A549 (cell line): ENCODE measurements at regions not wholly inside any gene's neighbourhood (a gene's known extent, or its start where the extent isn't known, plus 50 kb on each side); places are given as distances from the start of the nearest gene placed in this dataset.

Experiments used
- ATAC-seq, 2 experiments: fragments of 200-7000 bp in 1 of 2; fragments of >200 bp in 1 of 2; cut with Nextera tagmentation in 1 of 2; cut with Tn5 transposase in 1 of 2; 3 replicates each; pipeline versions ENCODE4 v1.8.0 to v1.9.1; 2018 to 2020; ENCODE audit warnings: mild to moderate bottlenecking in 1 of 2, moderate library complexity in 1 of 2
- CTCF ChIA-PET: fragments of 300-600 bp; sonication (Branson Sonifier 250); formaldehyde crosslinking; extraction: SDS; loops from one replicate; lab custom pipeline; 2021; ENCODE audit warnings: antibody characterized with exemption, inconsistent platforms; lab: Yijun Ruan, JAX
- POLR2A ChIA-PET: fragments of 350-600 bp; formaldehyde crosslinking; extraction: SDS; loops from one replicate; lab custom pipeline; 2021; ENCODE audit warnings: antibody characterized with exemption, inconsistent platforms; lab: Yijun Ruan, JAX
- DNase-seq, 2 experiments: peaks; one replicate each; pipeline versions ENCODE4 v3.0.0 to v3.0.0-alpha.2; 2011 to 2016; ENCODE audit warnings: low read depth in 1 of 2, low spot score in 1 of 2
- FAIRE-seq: peaks from 2 replicates; lab custom pipeline; 2011; peaks lifted over from hg19 to GRCh38; lab: Jason Lieb, UNC
- H3K27ac ChIP-seq, 2 experiments: fragments of >200 bp; sonication (Bioruptor Twin); formaldehyde crosslinking; 3 replicates each; pipeline ENCODE4 v1.5.1; 2016 to 2017
- H3K4me1 ChIP-seq: fragments of >200 bp; sonication (Bioruptor Twin); formaldehyde crosslinking; 3 replicates; pipeline ENCODE4 v1.6.1; 2016
- H3K4me2 ChIP-seq: fragments of >200 bp; sonication (Bioruptor Twin); formaldehyde crosslinking; 3 replicates; pipeline ENCODE4 v1.6.1; 2016
- H3K4me3 ChIP-seq: fragments of >200 bp; sonication (Bioruptor Twin); formaldehyde crosslinking; 3 replicates; pipeline ENCODE4 v1.5.1; 2016
- H3K9me3 ChIP-seq: fragments of >200 bp; sonication (Bioruptor Twin); formaldehyde crosslinking; 3 replicates; pipeline ENCODE4 v1.6.1; 2016
- CBX2 ChIP-seq: fragments of 200-600 bp; sonication (generic); IDR thresholded peaks from 2 replicates; pipeline ENCODE4 v1.6.1; 2016; ENCODE audit warnings: low read depth, mild to moderate bottlenecking, borderline replicate concordance
- CBX8 ChIP-seq: fragments of 200-600 bp; sonication (generic); IDR thresholded peaks from 2 replicates; pipeline ENCODE4 v1.6.1; 2016
- CHD2 ChIP-seq: fragments of 150-350 bp; IDR thresholded peaks from 2 replicates; pipeline ENCODE4 v1.6.1; 2014; ENCODE audit warnings: low read length; ENCODE audit not compliant: partially characterized antibody
- EHF ChIP-seq: fragments of 250-450 bp; sonication (Bioruptor Pico); IDR thresholded peaks from 2 replicates; pipeline ENCODE4 v1.5.0; 2020; ENCODE audit warnings: mild to moderate bottlenecking
- FOSL2 ChIP-seq, 2 experiments: fragments of 450-650 bp in 1 of 2; fragments of >200 bp in 1 of 2; sonication (Bioruptor Twin) in 1 of 2; formaldehyde crosslinking; IDR thresholded peaks; 2 replicates each; pipeline versions ENCODE4 v1.5.0 to v1.6.1; 2016 to 2020; ENCODE audit warnings: mild to moderate bottlenecking in 1 of 2, moderate library complexity in 1 of 2
- GATA3 ChIP-seq: IDR thresholded peaks from 2 replicates; pipeline ENCODE4 v1.6.1; 2012; ENCODE audit warnings: borderline replicate concordance
- HDAC2 ChIP-seq: fragments of 200-600 bp; sonication (generic); IDR thresholded peaks from 2 replicates; pipeline ENCODE4 v1.6.1; 2016
- HEYL ChIP-seq: fragments of 250-450 bp; sonication (Bioruptor Pico); IDR thresholded peaks from 2 replicates; pipeline ENCODE4 v1.8.0; 2021; ENCODE audit warnings: mild to moderate bottlenecking, moderate library complexity
- HOXB13 ChIP-seq: fragments of 250-450 bp; sonication (Bioruptor Pico); IDR thresholded peaks from 2 replicates; pipeline ENCODE4 v1.5.0; 2020; ENCODE audit warnings: low read depth, mild to moderate bottlenecking, moderate library complexity
- HOXB5 ChIP-seq: fragments of 250-450 bp; sonication (Bioruptor Pico); IDR thresholded peaks from 2 replicates; pipeline ENCODE4 v1.5.0; 2020; ENCODE audit warnings: mild to moderate bottlenecking, moderate library complexity
- JUNB ChIP-seq: fragments of >200 bp; sonication (Bioruptor Twin); formaldehyde crosslinking; IDR thresholded peaks from 2 replicates; pipeline ENCODE4 v1.6.1; 2016
- KDM5A ChIP-seq: fragments of 200-600 bp; sonication (generic); IDR thresholded peaks from 2 replicates; pipeline ENCODE4 v1.6.1; 2016; ENCODE audit warnings: antibody characterized with exemption, mild to moderate bottlenecking
- MAFK ChIP-seq: fragments of 450-650 bp; IDR thresholded peaks from 2 replicates; pipeline ENCODE4 v1.6.1; 2014; ENCODE audit not compliant: partially characterized antibody
- MAZ ChIP-seq: fragments of 150-350 bp; IDR thresholded peaks from 2 replicates; pipeline ENCODE4 v1.6.1; 2014; ENCODE audit warnings: antibody characterized with exemption, low read depth, low read length, borderline replicate concordance
- MYC ChIP-seq: IDR thresholded peaks from 2 replicates; pipeline ENCODE4 v1.6.1; 2012; ENCODE audit warnings: mild to moderate bottlenecking, inconsistent platforms, low read length, improper control_type of control experiment, borderline replicate concordance
- NFE2L2 ChIP-seq: fragments of 150-350 bp; conservative IDR thresholded peaks from 2 replicates; pipeline ENCODE4 v1.6.1; 2014; ENCODE audit warnings: low read length
- PHF8 ChIP-seq: fragments of 200-600 bp; sonication (generic); IDR thresholded peaks from 2 replicates; pipeline ENCODE4 v1.6.1; 2016; ENCODE audit warnings: low read depth, mild to moderate bottlenecking, antibody characterized with exemption, moderate library complexity, borderline replicate concordance
- POLR2AphosphoS2 ChIP-seq: conservative IDR thresholded peaks from 2 replicates; pipeline ENCODE4 v1.6.1; 2012; ENCODE audit warnings: low read length, improper control_type of control experiment, inconsistent platforms
- RARB ChIP-seq: fragments of 250-450 bp; sonication (Bioruptor Pico); IDR thresholded peaks from 2 replicates; pipeline ENCODE4 v1.8.0; 2021; ENCODE audit warnings: mild to moderate bottlenecking, moderate library complexity
- RCOR1 ChIP-seq: fragments of 150-350 bp; IDR thresholded peaks from 2 replicates; pipeline ENCODE4 v1.6.1; 2014; ENCODE audit warnings: antibody characterized with exemption, low read length, low read depth
- RNF2 ChIP-seq: fragments of 200-600 bp; sonication (generic); IDR thresholded peaks from 2 replicates; pipeline ENCODE4 v1.6.1; 2016; ENCODE audit warnings: low read depth, mild to moderate bottlenecking, antibody characterized with exemption, moderate library complexity, borderline replicate concordance
- TP53 ChIP-seq: fragments of 250-450 bp; sonication (Bioruptor Pico); IDR thresholded peaks from 2 replicates; pipeline ENCODE4 v1.5.0; 2021; ENCODE audit warnings: mild to moderate bottlenecking, moderate library complexity
- ZNF302 ChIP-seq: fragments of 250-450 bp; sonication (Bioruptor Pico); IDR thresholded peaks from 2 replicates; pipeline ENCODE4 v1.9.0; 2021; ENCODE audit warnings: inconsistent platforms, mild to moderate bottlenecking, moderate library complexity
- ZSCAN20 ChIP-seq: fragments of 250-450 bp; sonication (Bioruptor Pico); IDR thresholded peaks from 2 replicates; pipeline ENCODE4 v1.8.0; 2022; ENCODE audit warnings: mild to moderate bottlenecking, moderate library complexity
- WGBS: methylation state at CpG from one replicate; pipeline ENCODE4 v1.1.6; 2017; ENCODE audit errors: missing lambda C conversion rate; 5-methylcytosine and 5-hydroxymethylcytosine counted together
- TF ChIP-seq, protein P1 (sequence below): fragments of >200 bp; sonication (Bioruptor Twin); formaldehyde crosslinking; IDR thresholded peaks from 3 replicates; pipeline ENCODE4 v1.5.1; 2016
- TF ChIP-seq, protein P2 (sequence below): fragments of 250-450 bp; sonication (Bioruptor Pico); IDR thresholded peaks from 2 replicates; pipeline ENCODE4 v1.5.0; 2021; ENCODE audit warnings: mild to moderate bottlenecking, moderate library complexity, borderline replicate concordance
- TF ChIP-seq, protein P3 (sequence below): IDR thresholded peaks from 2 replicates; pipeline ENCODE4 v1.6.1; 2012

DNA sequence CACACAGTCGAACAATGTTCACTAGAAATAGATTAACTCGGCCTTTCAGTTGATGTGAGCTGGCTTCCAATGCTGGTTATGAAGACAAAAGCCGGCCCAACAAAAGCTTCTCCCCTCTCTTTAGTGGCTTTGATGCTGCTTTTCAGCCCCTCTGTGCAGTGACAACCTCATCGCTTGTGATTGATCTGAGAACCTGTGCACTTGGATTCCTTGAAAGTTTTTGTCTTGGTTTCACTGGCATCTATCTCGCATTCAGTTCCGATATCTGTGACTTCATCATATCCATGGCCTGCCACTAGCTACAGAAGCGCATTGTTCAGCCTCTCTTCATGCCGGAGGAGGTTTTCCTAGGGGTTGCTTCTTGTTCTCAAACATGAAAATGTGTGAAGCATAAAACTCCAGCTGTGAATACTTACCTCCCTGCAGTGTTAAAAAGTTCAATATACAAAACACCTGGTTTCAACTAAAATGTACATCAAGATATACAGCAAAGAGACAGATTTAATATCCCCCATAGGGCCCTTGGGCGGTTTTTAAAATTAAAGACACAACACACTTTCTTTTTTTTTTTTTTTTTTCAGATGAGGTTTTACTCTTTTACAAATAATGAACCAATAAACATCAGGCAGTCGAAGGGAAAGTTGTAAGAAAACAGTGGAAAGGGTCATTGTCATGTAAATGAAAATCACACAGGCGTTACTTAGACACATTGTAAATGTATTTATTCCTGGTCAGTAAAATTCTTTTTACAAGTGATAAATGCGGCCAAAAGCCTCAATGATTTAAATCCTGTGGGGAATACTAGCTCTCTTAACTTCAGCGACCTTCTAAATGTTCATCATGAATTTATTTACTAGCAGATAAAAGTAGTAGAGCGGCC, 1252.8 kb downstream of the EFNB2 start:
- no peak overlapping the region for H3K4me3 ChIP-seq
- ChIA-PET CTCF (no interaction called here), POLR2A (no interaction called here)
- no peak for TF ChIP-seq HDAC2
- no peak for TF ChIP-seq GATA3
- no peak for TF ChIP-seq HOXB5 (CRISPR knock-in tag)
- no peak for TF ChIP-seq TP53 (CRISPR knock-in tag)
- no peak for TF ChIP-seq RARB
- no peak for TF ChIP-seq MYC
- TF ChIP-seq NFE2L2, result no peak
- TF ChIP-seq FOSL2 (IDR thresholded peaks at IDR 0.05), result no peak
- TF ChIP-seq FOSL2 (CRISPR knock-in tag; IDR thresholded peaks at IDR 0.05), result no peak
- no peak for TF ChIP-seq HEYL (CRISPR knock-in tag)
- TF ChIP-seq CBX2, result no peak
- TF ChIP-seq HOXB13 (CRISPR knock-in tag), result no peak
- TF ChIP-seq JUNB, result no peak
- 35% methylated on average over 14 of the region's 14 CpGs for WGBS
- no peak for ATAC-seq
- no peak for DNase-seq
- H3K4me2 ChIP-seq, result no peak overlapping the region
- no peak for FAIRE-seq
- no peaks in the 10 kb centered on the region for H3K4me1 ChIP-seq
- no peaks in the 10 kb centered on the region for H3K9me3 ChIP-seq
- H3K27ac ChIP-seq, result no peak overlapping the region

DNA sequence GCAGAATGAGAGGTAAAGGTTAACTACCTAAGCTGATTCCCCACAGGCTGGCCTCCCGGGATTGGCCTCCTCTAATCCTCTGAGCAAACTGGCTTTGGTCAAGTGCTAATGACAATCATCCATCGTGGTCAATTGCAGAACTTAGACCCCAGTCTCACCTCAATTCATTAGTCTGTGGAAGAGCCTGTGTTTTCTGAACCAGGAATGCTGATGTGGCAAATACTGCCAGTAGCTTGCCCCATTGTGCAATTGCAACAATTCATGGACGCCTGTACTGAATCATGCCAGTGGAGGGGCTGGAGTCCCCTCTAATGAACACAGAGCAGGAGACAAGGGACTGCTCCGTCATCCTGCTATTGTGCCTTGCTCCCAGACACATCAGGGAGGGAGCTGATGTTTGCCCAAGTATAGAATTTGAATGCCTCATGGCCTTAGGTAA, 1256.5 kb downstream of the EFNB2 start:
- no peaks in the 10 kb centered on the region for H3K9me3 ChIP-seq
- no peak overlapping the region for H3K4me2 ChIP-seq
- DNase-seq, result no peak
- CTCF ChIA-PET, result no interaction called here
- no peaks in the 10 kb centered on the region for H3K4me1 ChIP-seq
- no peak for FAIRE-seq
- peak; percentile 82 for TF ChIP-seq MAFK
- TF ChIP-seq, protein P1, sequence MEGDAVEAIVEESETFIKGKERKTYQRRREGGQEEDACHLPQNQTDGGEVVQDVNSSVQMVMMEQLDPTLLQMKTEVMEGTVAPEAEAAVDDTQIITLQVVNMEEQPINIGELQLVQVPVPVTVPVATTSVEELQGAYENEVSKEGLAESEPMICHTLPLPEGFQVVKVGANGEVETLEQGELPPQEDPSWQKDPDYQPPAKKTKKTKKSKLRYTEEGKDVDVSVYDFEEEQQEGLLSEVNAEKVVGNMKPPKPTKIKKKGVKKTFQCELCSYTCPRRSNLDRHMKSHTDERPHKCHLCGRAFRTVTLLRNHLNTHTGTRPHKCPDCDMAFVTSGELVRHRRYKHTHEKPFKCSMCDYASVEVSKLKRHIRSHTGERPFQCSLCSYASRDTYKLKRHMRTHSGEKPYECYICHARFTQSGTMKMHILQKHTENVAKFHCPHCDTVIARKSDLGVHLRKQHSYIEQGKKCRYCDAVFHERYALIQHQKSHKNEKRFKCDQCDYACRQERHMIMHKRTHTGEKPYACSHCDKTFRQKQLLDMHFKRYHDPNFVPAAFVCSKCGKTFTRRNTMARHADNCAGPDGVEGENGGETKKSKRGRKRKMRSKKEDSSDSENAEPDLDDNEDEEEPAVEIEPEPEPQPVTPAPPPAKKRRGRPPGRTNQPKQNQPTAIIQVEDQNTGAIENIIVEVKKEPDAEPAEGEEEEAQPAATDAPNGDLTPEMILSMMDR, result no peak
- TF ChIP-seq EHF (CRISPR knock-in tag), result no peak
- H3K4me3 ChIP-seq, result no peak overlapping the region
- POLR2A ChIA-PET, result no interaction called here
- no peak for ATAC-seq
- H3K27ac ChIP-seq, result no peak overlapping the region
- 0% methylated on average over 3 of the region's 4 CpGs for WGBS

GRCh38 chr13:105276571-105276970, 1258.9 kb downstream of the EFNB2 start:
- no peaks in the 10 kb centered on the region for H3K9me3 ChIP-seq

More at GRCh38 chr13:105276571-105276970, 1258.9 kb downstream of the EFNB2 start:
- H3K4me2 ChIP-seq, result no peak overlapping the region
- ChIA-PET CTCF (interaction anchor here (1.3 kb wide), 1 partner anchor 69 kb away, joined by 3 read pairs; no protein-coding TSS in a partner anchor), POLR2A (no interaction called here)
- no peak for ATAC-seq
- TF ChIP-seq CHD2 (no peak), MAZ (no peak), FOSL2 (IDR thresholded peaks at IDR 0.05) (no peak), FOSL2 (CRISPR knock-in tag; IDR thresholded peaks at IDR 0.05) (no peak), PHF8 (no peak), ZSCAN20 (CRISPR knock-in tag) (no peak), ZNF302 (CRISPR knock-in tag) (no peak), POLR2AphosphoS2 (no peak), RCOR1 (no peak), KDM5A (no peak), HDAC2 (no peak), RNF2 (no peak), CBX8 (no peak), MYC (no peak)
- TF ChIP-seq, protein P2, sequence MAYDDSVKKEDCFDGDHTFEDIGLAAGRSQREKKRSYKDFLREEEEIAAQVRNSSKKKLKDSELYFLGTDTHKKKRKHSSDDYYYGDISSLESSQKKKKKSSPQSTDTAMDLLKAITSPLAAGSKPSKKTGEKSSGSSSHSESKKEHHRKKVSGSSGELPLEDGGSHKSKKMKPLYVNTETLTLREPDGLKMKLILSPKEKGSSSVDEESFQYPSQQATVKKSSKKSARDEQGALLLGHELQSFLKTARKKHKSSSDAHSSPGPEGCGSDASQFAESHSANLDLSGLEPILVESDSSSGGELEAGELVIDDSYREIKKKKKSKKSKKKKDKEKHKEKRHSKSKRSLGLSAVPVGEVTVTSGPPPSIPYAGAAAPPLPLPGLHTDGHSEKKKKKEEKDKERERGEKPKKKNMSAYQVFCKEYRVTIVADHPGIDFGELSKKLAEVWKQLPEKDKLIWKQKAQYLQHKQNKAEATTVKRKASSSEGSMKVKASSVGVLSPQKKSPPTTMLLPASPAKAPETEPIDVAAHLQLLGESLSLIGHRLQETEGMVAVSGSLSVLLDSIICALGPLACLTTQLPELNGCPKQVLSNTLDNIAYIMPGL, result no peak
- TF ChIP-seq, protein P3, sequence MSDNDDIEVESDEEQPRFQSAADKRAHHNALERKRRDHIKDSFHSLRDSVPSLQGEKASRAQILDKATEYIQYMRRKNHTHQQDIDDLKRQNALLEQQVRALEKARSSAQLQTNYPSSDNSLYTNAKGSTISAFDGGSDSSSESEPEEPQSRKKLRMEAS, result no peak
- no peak overlapping the region for H3K27ac ChIP-seq
- WGBS, result 8% methylated on average over 3 of the region's 3 CpGs
- H3K4me1 ChIP-seq, result no peaks in the 10 kb centered on the region
- no peak overlapping the region for H3K4me3 ChIP-seq
- DNase-seq, result no peak
- no peak for FAIRE-seq
